Effector memory CD8-positive, alpha-beta T cell (primary cell): ENCODE measurements at regions not wholly inside any gene's neighbourhood (a gene's known extent, or its start where the extent isn't known, plus 50 kb on each side); places are given as distances from the start of the nearest gene placed in this dataset.
"Not testable (repeated sequence)": the region's sequence is repeated elsewhere in the genome, so short reads cannot be mapped to it uniquely, and the experiment has no call there.

ENCODE experiments used
- ATAC-seq: fragments of 150-1000 bp; cut with Tn5 transposase; replicated peaks from 2 replicates; pipeline ENCODE4 v1.10.0; 2021; ENCODE audit warnings: mild to moderate bottlenecking, moderate library complexity
- DNase-seq, 3 experiments: peaks; one replicate each; pipeline ENCODE4 v3.0.0; 2021
- H3K27ac Mint-ChIP-seq, 2 donors: one replicate each; pipeline ENCODE4 v1.8.0; 2022; ENCODE audit warnings: mild to moderate bottlenecking in 2 of 2, mixed read lengths in 2 of 2, moderate library complexity in 2 of 2
- H3K27me3 Mint-ChIP-seq, 2 donors: one replicate each; pipeline ENCODE4 v1.8.0; 2022; ENCODE audit warnings: mixed read lengths in 2 of 2
- H3K36me3 Mint-ChIP-seq: one replicate; pipeline ENCODE4 v1.8.0; 2022; ENCODE audit warnings: mild to moderate bottlenecking, moderate library complexity, mixed read lengths; ENCODE audit not compliant: insufficient read depth
- H3K4me1 Mint-ChIP-seq, 2 donors: one replicate each; pipeline ENCODE4 v1.8.0; 2022; ENCODE audit warnings: low read depth in 2 of 2, mixed read lengths in 2 of 2
- H3K4me3 Mint-ChIP-seq, 2 donors: one replicate each; pipeline ENCODE4 v1.8.0; 2022; ENCODE audit warnings: mild to moderate bottlenecking in 2 of 2, mixed read lengths in 2 of 2, moderate library complexity in 2 of 2
- H3K9me3 Mint-ChIP-seq, 2 donors: one replicate each; pipeline ENCODE4 v1.8.0; 2022; ENCODE audit warnings: mixed read lengths in 2 of 2

DNA sequence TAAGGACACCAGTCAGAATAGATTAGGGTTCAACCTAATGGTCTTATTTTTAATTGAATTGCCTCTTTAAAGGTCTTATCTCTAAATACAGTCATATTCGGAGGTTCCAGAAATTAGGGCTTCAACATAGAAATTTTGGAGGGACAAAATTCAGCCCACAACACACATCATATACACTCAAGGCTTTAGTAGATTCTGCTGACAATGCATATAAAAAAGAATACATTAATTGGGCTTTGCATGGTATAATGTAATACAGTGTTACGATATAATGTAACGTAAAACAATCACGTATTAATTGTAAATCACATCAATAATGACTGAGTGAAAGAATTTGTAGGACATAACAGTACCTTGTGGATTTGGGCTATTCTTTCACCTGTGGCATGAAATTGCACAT, 787.8 kb downstream of the STIM2 start:
- Mint-ChIP-seq H3K36me3 (no peaks in the 10 kb centered on the region), H3K4me1 (no peaks in the 10 kb centered on the region), H3K4me3 (no peak overlapping the region), H3K9me3 (peaks cover 0 to 8% of the 10 kb centered on the region in 2 donors), H3K27me3 (no peaks in the 10 kb centered on the region), H3K27ac (no peak overlapping the region)
- ATAC-seq (no peak), DNase-seq (no peak)

- no peak for DNase-seq
- H3K27ac Mint-ChIP-seq: no peak overlapping the region
Measured at GRCh38 chr4:27662426-27662825, 801.8 kb downstream of the STIM2 start.

GRCh38 chr4:27666943-27667342, 806.3 kb downstream of the STIM2 start:
- H3K36me3 Mint-ChIP-seq: no peaks in the 10 kb centered on the region
- no peaks in the 10 kb centered on the region for H3K4me1 Mint-ChIP-seq
- DNase-seq: no peak
- no peak overlapping the region for H3K27ac Mint-ChIP-seq
- H3K4me3 Mint-ChIP-seq: no peak overlapping the region
- peaks cover 0 to 3% of the 10 kb centered on the region in 2 donors for H3K9me3 Mint-ChIP-seq
- no peak for ATAC-seq
- no peaks in the 10 kb centered on the region for H3K27me3 Mint-ChIP-seq

More at GRCh38 chr4:27662426-27662825, 801.8 kb downstream of the STIM2 start:
- peaks cover 0 to 3% of the 10 kb centered on the region in 2 donors for H3K9me3 Mint-ChIP-seq
- no peaks in the 10 kb centered on the region for H3K4me1 Mint-ChIP-seq
- H3K27me3 Mint-ChIP-seq: no peaks in the 10 kb centered on the region
- no peak for ATAC-seq
- no peaks in the 10 kb centered on the region for H3K36me3 Mint-ChIP-seq
- no peak overlapping the region for H3K4me3 Mint-ChIP-seq

- no peaks in the 10 kb centered on the region for H3K36me3 Mint-ChIP-seq
- no peak for ATAC-seq
- no peaks in the 10 kb centered on the region for H3K27me3 Mint-ChIP-seq
- DNase-seq: no peak
- H3K27ac Mint-ChIP-seq: no peak overlapping the region
- no peaks in the 10 kb centered on the region for H3K4me1 Mint-ChIP-seq
- H3K9me3 Mint-ChIP-seq: peaks cover 0 to 3% of the 10 kb centered on the region in 2 donors
- no peak overlapping the region for H3K4me3 Mint-ChIP-seq
Measured at GRCh38 chr4:27668001-27668400, 807.4 kb downstream of the STIM2 start.

- Mint-ChIP-seq H3K27me3 (no peaks in the 10 kb centered on the region), H3K9me3 (peaks cover 2 to 8% of the 10 kb centered on the region in 2 donors), H3K4me1 (no peaks in the 10 kb centered on the region)
Measured at GRCh38 chr4:27678027-27678426, 817.4 kb downstream of the STIM2 start.

GRCh38 chr4:27684610-27685011, 824.0 kb downstream of the STIM2 start:
- Mint-ChIP-seq H3K9me3 (peaks cover 2 to 5% of the 10 kb centered on the region in 2 donors), H3K36me3 (no peaks in the 10 kb centered on the region), H3K27ac (no peak overlapping the region), H3K4me3 (no peak overlapping the region), H3K4me1 (no peaks in the 10 kb centered on the region), H3K27me3 (no peaks in the 10 kb centered on the region)
- DNase-seq (no peak), ATAC-seq (no peak)

More at GRCh38 chr4:27678027-27678426, 817.4 kb downstream of the STIM2 start:
- H3K36me3 Mint-ChIP-seq: no peaks in the 10 kb centered on the region
- H3K27ac Mint-ChIP-seq: no peak overlapping the region
- no peak for ATAC-seq
- no peak overlapping the region for H3K4me3 Mint-ChIP-seq
- no peak for DNase-seq

GRCh38 chr4:27685091-27685490, 824.5 kb downstream of the STIM2 start:
- Mint-ChIP-seq H3K36me3 (no peaks in the 10 kb centered on the region), H3K27me3 (no peaks in the 10 kb centered on the region), H3K4me3 (no peak overlapping the region), H3K9me3 (peaks cover 2 to 5% of the 10 kb centered on the region in 2 donors), H3K4me1 (no peaks in the 10 kb centered on the region), H3K27ac (no peak overlapping the region)
- DNase-seq (no peak), ATAC-seq (no peak)

- H3K36me3 Mint-ChIP-seq: no peaks in the 10 kb centered on the region
- ATAC-seq (no peak), DNase-seq (no peak)
- H3K27me3 Mint-ChIP-seq: no peaks in the 10 kb centered on the region
- H3K4me1 Mint-ChIP-seq: no peaks in the 10 kb centered on the region
- peaks cover 2 to 5% of the 10 kb centered on the region in 2 donors for H3K9me3 Mint-ChIP-seq
- no peak overlapping the region for H3K4me3 Mint-ChIP-seq
- no peak overlapping the region for H3K27ac Mint-ChIP-seq
Measured at GRCh38 chr4:27685947-27686346, 825.3 kb downstream of the STIM2 start.

GRCh38 chr4:27692158-27692557, 831.5 kb downstream of the STIM2 start:
- no peaks in the 10 kb centered on the region for H3K36me3 Mint-ChIP-seq
- DNase-seq: no peak
- no peak overlapping the region for H3K4me3 Mint-ChIP-seq
- no peak overlapping the region for H3K27ac Mint-ChIP-seq
- H3K9me3 Mint-ChIP-seq: peaks cover 7 to 15% of the 10 kb centered on the region in 2 donors
- no peak for ATAC-seq
- no peaks in the 10 kb centered on the region for H3K4me1 Mint-ChIP-seq
- H3K27me3 Mint-ChIP-seq: no peaks in the 10 kb centered on the region

DNA sequence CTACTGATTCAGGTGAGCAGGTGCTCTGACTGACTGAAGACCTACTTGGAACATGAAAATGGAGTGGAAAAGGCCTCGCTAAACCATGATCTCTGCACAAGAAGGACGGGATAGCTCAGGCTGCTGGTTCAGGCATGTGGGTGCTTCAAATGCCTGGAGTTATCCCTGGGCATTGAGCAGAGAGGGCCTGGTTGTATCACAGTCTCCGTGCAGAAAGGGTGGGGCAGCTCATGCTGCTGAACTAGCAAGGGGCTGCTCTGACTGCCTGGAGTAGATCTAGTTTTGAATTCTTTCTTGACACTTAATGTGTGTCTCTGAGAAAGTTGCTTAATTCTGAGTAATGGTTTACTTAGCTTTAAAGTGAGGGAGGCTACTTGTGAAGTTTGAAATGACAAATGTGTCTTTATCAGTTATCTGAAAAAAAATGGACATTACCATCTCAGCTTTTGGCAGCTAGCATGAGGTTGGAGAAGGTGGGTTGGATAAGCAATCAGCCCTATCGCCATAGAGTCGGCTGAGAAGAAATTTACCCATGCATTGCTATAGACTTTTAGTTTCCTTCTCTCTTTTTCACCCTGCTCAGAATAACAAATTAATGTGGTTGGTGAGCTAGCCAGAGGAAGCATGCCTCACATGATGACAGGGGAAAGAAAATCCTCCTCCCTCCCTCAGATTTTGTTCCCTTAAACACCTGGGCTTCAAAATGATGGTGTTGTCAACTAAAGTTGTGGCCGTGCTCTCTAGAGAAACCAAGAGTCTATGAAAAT, 832.4 kb downstream of the STIM2 start:
- ATAC-seq (no peak), DNase-seq (no peak)
- Mint-ChIP-seq H3K4me1 (no peaks in the 10 kb centered on the region), H3K27ac (no peak overlapping the region), H3K4me3 (no peak overlapping the region), H3K9me3 (peaks cover 7 to 15% of the 10 kb centered on the region in 2 donors), H3K36me3 (no peaks in the 10 kb centered on the region), H3K27me3 (no peaks in the 10 kb centered on the region)

GRCh38 chr4:27696257-27696656, 835.6 kb downstream of the STIM2 start:
- H3K27me3 Mint-ChIP-seq, H3K27ac Mint-ChIP-seq, H3K36me3 Mint-ChIP-seq, DNase-seq, H3K4me3 Mint-ChIP-seq, H3K4me1 Mint-ChIP-seq, ATAC-seq: not testable (repeated sequence)
- peaks cover 13 to 15% of the 10 kb centered on the region in 2 donors for H3K9me3 Mint-ChIP-seq

GRCh38 chr4:27701606-27702005, 841.0 kb downstream of the STIM2 start:
- Mint-ChIP-seq H3K27ac (no peak overlapping the region), H3K4me1 (no peaks in the 10 kb centered on the region), H3K4me3 (no peak overlapping the region), H3K27me3 (no peaks in the 10 kb centered on the region), H3K9me3 (peaks cover 0 to 12% of the 10 kb centered on the region in 2 donors), H3K36me3 (no peaks in the 10 kb centered on the region)
- DNase-seq (no peak), ATAC-seq (no peak)

- Mint-ChIP-seq H3K4me1 (no peaks in the 10 kb centered on the region), H3K36me3 (no peaks in the 10 kb centered on the region), H3K27ac (no peak overlapping the region), H3K9me3 (peaks cover 0 to 12% of the 10 kb centered on the region in 2 donors), H3K4me3 (no peak overlapping the region), H3K27me3 (no peaks in the 10 kb centered on the region)
- DNase-seq (no peak), ATAC-seq (no peak)
Measured at GRCh38 chr4:27702730-27703431, 842.2 kb downstream of the STIM2 start.

- Mint-ChIP-seq H3K4me1 (no peaks in the 10 kb centered on the region), H3K27ac (no peak overlapping the region), H3K4me3 (no peak overlapping the region), H3K27me3 (no peaks in the 10 kb centered on the region), H3K36me3 (no peaks in the 10 kb centered on the region), H3K9me3 (peaks cover 0 to 10% of the 10 kb centered on the region in 2 donors)
- DNase-seq (no peak), ATAC-seq (no peak)
Measured at GRCh38 chr4:27703771-27704170, 843.1 kb downstream of the STIM2 start.
